ENCODE measurements at regions not wholly inside any gene's neighbourhood (a gene's known extent, or its start where the extent isn't known, plus 50 kb on each side); places are given as distances from the start of the nearest gene placed in this dataset.

GRCh38 chr1:193697115-193697762 lies 510.8 kb upstream of the B3GALT2 start:
- ATAC-seq (no peak), DNase-seq (no peak)
- Mint-ChIP-seq H3K9me3 (ENCODE audit: insufficient read depth) (no peaks in the 10 kb centered on the region), H3K4me3 (no peak overlapping the region), H3K4me1 (ENCODE audit: low read depth) (peaks cover 9% of the 10 kb centered on the region), H3K27ac (no peak overlapping the region), H3K36me3 (ENCODE audit: low read depth) (no peaks in the 10 kb centered on the region), H3K27me3 (ENCODE audit: low read depth) (no peaks in the 10 kb centered on the region)
- CTCF ChIA-PET = no interaction called here
- POLR2A ChIA-PET = no interaction called here

GRCh38 chr1:193694741-193695140 lies 508.3 kb upstream of the B3GALT2 start:
- Mint-ChIP-seq H3K36me3 (ENCODE audit: low read depth) (no peaks in the 10 kb centered on the region), H3K4me3 (no peak overlapping the region), H3K27me3 (ENCODE audit: low read depth) (no peaks in the 10 kb centered on the region), H3K27ac (no peak overlapping the region), H3K4me1 (ENCODE audit: low read depth) (peaks cover 1% of the 10 kb centered on the region), H3K9me3 (ENCODE audit: insufficient read depth) (no peaks in the 10 kb centered on the region)
- DNase-seq (no peak), ATAC-seq (no peak)
- POLR2A ChIA-PET = no interaction called here
- CTCF ChIA-PET = no interaction called here

DNA sequence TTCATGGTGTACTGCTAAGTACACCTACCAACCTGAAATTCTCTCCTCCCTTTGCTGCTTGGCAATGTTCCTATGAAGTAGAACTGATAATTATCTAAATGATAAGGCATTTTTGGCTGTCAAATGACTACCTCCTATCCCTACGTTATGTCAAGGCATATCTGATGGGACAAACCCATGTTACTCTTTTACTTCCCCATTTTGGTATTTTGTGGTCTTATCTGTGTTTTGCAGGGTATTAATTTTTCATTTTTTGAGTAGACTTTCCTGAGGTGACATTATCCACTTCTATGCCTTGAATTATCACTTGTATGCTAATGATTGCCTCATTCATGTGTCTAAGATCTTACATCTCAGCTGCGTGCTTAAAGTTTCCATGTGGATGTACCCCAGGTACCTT lies 499.6 kb upstream of the B3GALT2 start:
- Mint-ChIP-seq H3K27me3 (ENCODE audit: low read depth) (no peaks in the 10 kb centered on the region), H3K27ac (no peak overlapping the region), H3K36me3 (ENCODE audit: low read depth) (no peaks in the 10 kb centered on the region), H3K9me3 (ENCODE audit: insufficient read depth) (no peaks in the 10 kb centered on the region), H3K4me1 (ENCODE audit: low read depth) (peaks cover 1% of the 10 kb centered on the region), H3K4me3 (no peak overlapping the region)
- ATAC-seq (no peak), DNase-seq (no peak)
- CTCF ChIA-PET = no interaction called here
- POLR2A ChIA-PET = no interaction called here

GRCh38 chr1:193681422-193681821 lies 495.0 kb upstream of the B3GALT2 start:
- ChIA-PET CTCF (no interaction called here), POLR2A (no interaction called here)
- no peak overlapping the region for H3K27ac Mint-ChIP-seq
- ATAC-seq = no peak
- H3K36me3 Mint-ChIP-seq (ENCODE audit: low read depth) = no peaks in the 10 kb centered on the region
- H3K27me3 Mint-ChIP-seq (ENCODE audit: low read depth) = no peaks in the 10 kb centered on the region
- no peaks in the 10 kb centered on the region for H3K9me3 Mint-ChIP-seq (ENCODE audit: insufficient read depth)
- no peak overlapping the region for H3K4me3 Mint-ChIP-seq
- no peaks in the 10 kb centered on the region for H3K4me1 Mint-ChIP-seq (ENCODE audit: low read depth)
- no peak for DNase-seq

DNA sequence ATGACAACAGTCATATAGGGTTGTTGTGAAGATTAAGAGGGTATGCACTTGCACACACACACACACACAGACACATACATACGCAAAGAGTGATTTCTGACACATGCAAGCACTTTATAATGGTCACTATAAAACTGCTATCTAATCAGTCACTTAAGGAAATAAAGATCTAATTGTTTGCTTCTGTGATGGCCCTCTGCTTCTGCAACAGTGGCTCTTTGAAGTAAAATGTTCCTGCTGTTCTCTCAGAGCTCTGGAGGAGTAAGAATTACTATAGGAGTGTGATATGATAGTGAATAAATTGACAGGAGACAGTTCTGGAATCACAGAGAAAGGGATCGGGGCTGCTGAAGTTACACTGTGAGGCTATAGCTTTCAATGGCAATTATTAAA lies 494.5 kb upstream of the B3GALT2 start:
- Mint-ChIP-seq H3K9me3 (ENCODE audit: insufficient read depth) (no peaks in the 10 kb centered on the region), H3K4me3 (no peak overlapping the region), H3K36me3 (ENCODE audit: low read depth) (no peaks in the 10 kb centered on the region), H3K4me1 (ENCODE audit: low read depth) (no peaks in the 10 kb centered on the region), H3K27ac (no peak overlapping the region), H3K27me3 (ENCODE audit: low read depth) (no peaks in the 10 kb centered on the region)
- ChIA-PET CTCF (no interaction called here), POLR2A (no interaction called here)
- no peak for DNase-seq
- no peak for ATAC-seq

DNA sequence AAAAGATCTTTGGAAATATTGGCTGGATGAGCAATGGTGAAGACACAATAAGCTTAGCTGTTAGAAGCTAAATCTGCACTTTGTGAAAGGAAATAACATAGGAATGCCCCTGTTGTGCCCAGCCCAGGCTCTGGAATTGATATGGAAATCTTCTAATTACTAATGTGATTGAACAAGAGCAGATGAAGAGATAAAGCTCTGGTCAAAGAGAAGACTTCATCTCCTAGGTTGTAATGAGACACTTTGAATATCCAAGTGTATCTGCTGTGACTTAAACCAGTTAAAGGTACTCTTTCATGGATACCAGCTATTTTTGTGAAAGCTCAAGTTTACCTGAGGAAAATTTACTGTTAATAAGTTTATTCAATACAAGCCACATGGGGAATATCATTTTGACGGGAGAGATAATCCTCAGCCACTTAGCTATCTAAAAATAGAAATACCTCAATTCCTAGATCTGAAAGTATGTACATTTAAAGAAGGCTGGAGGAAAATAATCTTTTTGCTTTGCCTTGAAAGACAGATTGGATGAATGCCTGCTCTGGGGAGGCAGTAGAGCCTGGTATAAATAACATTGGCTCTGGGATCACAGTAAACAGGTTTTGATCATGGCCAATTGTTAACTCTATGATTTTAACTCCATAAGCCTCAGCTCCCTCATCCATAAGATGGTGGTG lies 494.0 kb upstream of the B3GALT2 start:
- no peaks in the 10 kb centered on the region for H3K36me3 Mint-ChIP-seq (ENCODE audit: low read depth)
- ChIA-PET CTCF (no interaction called here), POLR2A (no interaction called here)
- no peak overlapping the region for H3K27ac Mint-ChIP-seq
- ATAC-seq (no peak), DNase-seq (no peak)
- H3K4me3 Mint-ChIP-seq = no peak overlapping the region
- H3K27me3 Mint-ChIP-seq (ENCODE audit: low read depth) = no peaks in the 10 kb centered on the region
- H3K4me1 Mint-ChIP-seq (ENCODE audit: low read depth) = no peaks in the 10 kb centered on the region
- no peaks in the 10 kb centered on the region for H3K9me3 Mint-ChIP-seq (ENCODE audit: insufficient read depth)

DNA sequence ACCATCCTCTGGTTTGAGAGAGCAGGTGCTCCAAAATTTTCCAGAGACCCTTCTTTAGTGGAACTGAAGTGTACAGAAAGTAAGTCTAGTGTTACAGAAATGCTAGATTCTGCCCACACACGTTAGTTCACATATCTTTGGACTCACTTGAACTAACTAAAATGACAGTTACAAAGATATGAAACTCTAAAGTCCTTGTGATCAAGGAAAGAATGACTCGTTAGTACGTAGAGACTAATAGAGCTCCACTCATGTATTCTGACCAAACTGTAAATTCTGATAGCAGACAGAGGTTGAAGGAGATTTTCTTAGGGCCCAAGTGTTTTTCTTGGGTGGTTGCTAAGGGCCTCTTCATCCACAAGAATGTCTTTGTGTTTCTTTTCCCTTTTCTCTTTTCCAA lies 491.5 kb upstream of the B3GALT2 start:
- ATAC-seq = no peak
- Mint-ChIP-seq H3K4me1 (ENCODE audit: low read depth) (peaks cover 4% of the 10 kb centered on the region), H3K36me3 (ENCODE audit: low read depth) (no peaks in the 10 kb centered on the region), H3K9me3 (ENCODE audit: insufficient read depth) (no peaks in the 10 kb centered on the region), H3K27ac (no peak overlapping the region), H3K4me3 (no peak overlapping the region), H3K27me3 (ENCODE audit: low read depth) (no peaks in the 10 kb centered on the region)
- ChIA-PET CTCF (no interaction called here), POLR2A (no interaction called here)
- no peak for DNase-seq

GRCh38 chr1:193676996-193677549 lies 490.7 kb upstream of the B3GALT2 start:
- Mint-ChIP-seq H3K4me1 (ENCODE audit: low read depth) (peaks cover 4% of the 10 kb centered on the region), H3K9me3 (ENCODE audit: insufficient read depth) (no peaks in the 10 kb centered on the region), H3K27ac (no peak overlapping the region), H3K36me3 (ENCODE audit: low read depth) (no peaks in the 10 kb centered on the region), H3K27me3 (ENCODE audit: low read depth) (no peaks in the 10 kb centered on the region), H3K4me3 (no peak overlapping the region)
- CTCF ChIA-PET = no interaction called here
- ATAC-seq = no peak
- no peak for DNase-seq
- POLR2A ChIA-PET = no interaction called here

DNA sequence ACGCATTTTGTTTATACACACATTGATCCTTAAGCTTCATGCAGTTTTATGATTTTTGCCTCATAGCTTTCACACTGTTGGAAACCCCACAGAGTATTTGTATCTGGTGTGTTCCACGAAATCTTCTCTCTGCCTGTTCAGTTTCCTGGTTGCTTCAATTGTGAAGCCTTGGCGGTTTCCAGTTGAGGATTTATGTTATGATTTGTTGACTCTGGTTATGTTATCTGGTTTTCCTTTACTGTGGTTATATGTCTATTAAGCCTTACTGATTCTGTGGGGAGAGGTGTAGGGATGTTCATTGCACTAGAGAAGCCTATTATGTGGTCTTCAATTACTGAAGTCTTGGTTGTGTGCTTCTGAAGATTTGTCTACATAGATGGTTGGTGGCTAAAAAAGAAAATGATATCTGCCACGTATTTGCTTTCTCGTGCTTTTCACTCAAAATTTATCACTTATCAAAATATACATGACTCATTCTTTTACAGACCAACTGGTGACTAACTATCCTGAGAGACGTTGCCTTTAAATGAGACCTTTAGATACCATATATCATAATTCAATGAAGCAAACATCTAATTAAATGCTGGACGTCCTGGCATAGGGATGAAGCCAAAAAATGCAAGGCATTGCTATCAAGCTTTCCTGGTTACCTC lies 488.0 kb upstream of the B3GALT2 start:
- Mint-ChIP-seq H3K9me3 (ENCODE audit: insufficient read depth) (no peaks in the 10 kb centered on the region), H3K27me3 (ENCODE audit: low read depth) (no peaks in the 10 kb centered on the region), H3K27ac (no peak overlapping the region), H3K36me3 (ENCODE audit: low read depth) (no peaks in the 10 kb centered on the region), H3K4me3 (no peak overlapping the region), H3K4me1 (ENCODE audit: low read depth) (peaks cover 4% of the 10 kb centered on the region)
- CTCF ChIA-PET = no interaction called here
- DNase-seq = no peak
- POLR2A ChIA-PET = no interaction called here
- ATAC-seq = no peak

- Mint-ChIP-seq H3K27me3 (ENCODE audit: low read depth) (no peaks in the 10 kb centered on the region), H3K27ac (no peak overlapping the region), H3K36me3 (ENCODE audit: low read depth) (no peaks in the 10 kb centered on the region), H3K4me1 (ENCODE audit: low read depth) (no peaks in the 10 kb centered on the region), H3K9me3 (ENCODE audit: insufficient read depth) (no peaks in the 10 kb centered on the region), H3K4me3 (no peak overlapping the region)
- ATAC-seq = no peak
- POLR2A ChIA-PET = no interaction called here
- CTCF ChIA-PET = interaction anchor here (1.2 kb wide), 1 partner anchor 16 kb away, joined by 4 read pairs; no protein-coding TSS in a partner anchor
- no peak for DNase-seq
These were observed 480.2 kb upstream of the B3GALT2 start for GRCh38 chr1:193666485-193667083.

- H3K4me1 Mint-ChIP-seq (ENCODE audit: low read depth) = no peaks in the 10 kb centered on the region
- ATAC-seq (no peak), DNase-seq (no peak)
- H3K9me3 Mint-ChIP-seq (ENCODE audit: insufficient read depth) = no peaks in the 10 kb centered on the region
- ChIA-PET CTCF (no interaction called here), POLR2A (no interaction called here)
- H3K36me3 Mint-ChIP-seq (ENCODE audit: low read depth) = no peaks in the 10 kb centered on the region
- H3K27me3 Mint-ChIP-seq (ENCODE audit: low read depth) = no peaks in the 10 kb centered on the region
- no peak overlapping the region for H3K4me3 Mint-ChIP-seq
- no peak overlapping the region for H3K27ac Mint-ChIP-seq
These were observed 477.6 kb upstream of the B3GALT2 start for GRCh38 chr1:193663965-193664364.

GRCh38 chr1:193662030-193662429 lies 475.6 kb upstream of the B3GALT2 start:
- H3K9me3 Mint-ChIP-seq (ENCODE audit: insufficient read depth) = no peaks in the 10 kb centered on the region
- ChIA-PET POLR2A (no interaction called here), CTCF (no interaction called here)
- no peaks in the 10 kb centered on the region for H3K4me1 Mint-ChIP-seq (ENCODE audit: low read depth)
- H3K4me3 Mint-ChIP-seq = no peak overlapping the region
- no peak overlapping the region for H3K27ac Mint-ChIP-seq
- H3K36me3 Mint-ChIP-seq (ENCODE audit: low read depth) = no peaks in the 10 kb centered on the region
- ATAC-seq (no peak), DNase-seq (no peak)
- H3K27me3 Mint-ChIP-seq (ENCODE audit: low read depth) = no peaks in the 10 kb centered on the region
